ENCODE measurements at regions not wholly inside any gene's neighbourhood (a gene's known extent, or its start where the extent isn't known, plus 50 kb on each side); places are given as distances from the start of the nearest gene placed in this dataset.
"Not testable (repeated sequence)": the region's sequence is repeated elsewhere in the genome, so short reads cannot be mapped to it uniquely, and the experiment has no call there.

DNA sequence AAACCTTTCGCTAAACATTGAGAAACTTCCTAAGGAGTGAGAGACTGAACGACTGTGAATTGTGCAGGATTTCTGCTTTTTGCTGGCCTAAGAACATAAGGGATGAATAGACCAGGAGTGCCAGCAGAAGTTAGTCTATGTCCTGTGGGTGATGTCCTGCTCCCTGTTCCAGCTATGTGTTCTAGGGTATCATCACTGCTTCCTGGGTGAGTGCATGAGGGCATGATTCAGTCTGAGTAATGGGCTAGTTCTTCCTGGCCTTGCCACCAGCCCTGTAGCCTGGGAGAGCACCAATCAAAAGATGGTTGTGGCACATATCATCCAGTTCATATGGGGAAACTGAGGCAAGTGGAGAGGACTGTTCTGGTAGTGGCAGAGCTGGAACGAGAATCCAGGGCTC lies 153.9 kb upstream of the TPM1 start:
- DNase-seq (ENCODE audit: low read depth in 2 of 2): no peak

DNA sequence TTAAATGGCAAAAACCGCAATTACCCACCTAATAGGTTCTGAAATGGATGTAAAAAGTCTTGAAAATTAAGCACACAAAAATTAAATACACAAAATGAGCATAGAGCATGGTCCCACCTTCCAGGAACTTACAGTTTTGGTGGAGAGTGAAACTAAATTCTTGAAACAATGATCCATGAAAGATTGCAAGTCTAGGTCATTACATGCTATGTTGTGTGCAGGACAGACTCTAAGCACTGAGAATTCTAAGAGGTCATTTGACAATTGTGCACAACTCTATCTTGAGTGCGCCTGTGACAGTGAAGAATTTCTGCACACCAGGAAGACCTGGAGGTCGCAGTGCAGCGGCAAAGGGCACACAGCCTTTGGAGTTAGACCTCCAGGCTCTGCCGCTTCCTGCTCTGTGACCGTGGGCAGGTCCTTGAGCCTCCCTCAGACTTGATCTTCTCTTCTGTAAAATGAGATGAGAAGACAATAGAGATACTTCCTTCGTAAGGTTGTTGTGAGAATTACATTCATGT lies 153.3 kb upstream of the TPM1 start:
- no peak for DNase-seq (ENCODE audit: low read depth in 2 of 2)

DNA sequence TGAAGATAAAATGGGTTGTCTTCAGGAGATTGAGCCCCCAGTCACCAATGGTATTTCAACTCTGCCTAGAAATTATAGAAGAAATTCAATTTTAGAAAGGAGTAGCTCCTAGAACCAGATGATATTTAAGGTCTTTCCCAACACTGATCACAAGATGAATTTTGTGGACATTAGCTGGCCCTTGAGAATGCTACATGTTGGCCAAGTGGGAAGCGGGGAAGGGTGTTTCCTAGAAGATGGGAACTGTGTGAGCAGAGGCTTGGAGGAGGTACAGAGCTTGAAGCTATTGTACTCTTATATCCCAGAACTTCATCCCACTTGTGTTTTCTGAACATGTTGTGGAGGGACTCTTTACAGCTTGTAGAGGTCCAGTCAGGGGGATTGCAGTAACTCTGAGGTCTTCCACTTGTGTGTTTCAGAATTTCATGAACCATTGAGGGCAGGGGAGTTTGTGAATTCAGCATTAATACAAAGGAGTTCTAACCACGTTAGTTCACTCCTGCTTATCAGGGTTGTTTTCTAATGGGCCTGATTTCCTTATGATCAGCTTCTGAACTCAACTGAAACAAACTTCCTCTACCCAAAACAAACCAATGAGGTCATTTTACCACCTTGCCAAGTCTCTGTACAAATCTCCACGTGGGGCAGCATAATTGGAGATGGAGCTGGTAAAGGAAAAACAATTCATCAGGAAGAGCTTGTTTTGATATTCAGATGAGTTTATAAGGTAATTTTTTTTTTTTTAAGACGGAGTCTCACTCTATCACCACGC lies 152.6 kb upstream of the TPM1 start:
- DNase-seq (ENCODE audit: low read depth in 2 of 2): no peak

DNA sequence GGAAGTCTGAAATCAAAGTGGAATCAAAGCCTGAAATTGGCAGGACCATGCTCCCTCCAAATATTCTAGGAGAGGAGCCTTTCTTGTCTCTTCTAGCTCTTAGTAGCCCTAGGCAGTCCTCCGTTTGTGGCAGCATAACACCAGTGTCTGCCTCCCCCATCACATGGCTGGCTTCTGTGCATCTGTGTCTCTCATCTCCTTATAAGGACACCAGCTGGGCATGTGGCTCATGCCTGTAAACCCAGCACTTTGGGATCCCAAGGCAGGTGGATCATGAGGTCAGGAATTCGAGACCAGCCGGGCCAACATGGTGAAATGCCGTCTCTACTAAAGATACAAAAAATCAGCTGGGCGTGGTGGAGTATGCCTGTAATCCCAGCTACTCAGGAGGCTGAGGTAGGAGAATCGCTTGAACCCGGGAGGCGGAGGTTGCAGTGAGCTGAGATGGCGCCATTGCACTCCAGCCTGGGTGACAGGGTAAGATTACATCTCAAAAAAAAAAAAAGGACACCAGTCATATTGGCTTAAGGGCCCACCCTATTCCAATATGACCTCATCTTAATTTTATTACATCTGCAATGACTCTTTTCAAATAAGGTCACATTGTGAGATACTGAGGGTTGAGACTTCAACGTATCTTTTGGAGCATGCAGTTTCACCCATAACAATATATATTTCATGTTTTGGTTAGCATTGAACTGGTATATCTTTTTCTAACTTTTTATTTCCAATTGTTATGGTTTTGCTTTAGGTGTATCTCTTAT lies 148.0 kb upstream of the TPM1 start:
- DNase-seq (ENCODE audit: low read depth in 2 of 2): no peak

- DNase-seq (ENCODE audit: low read depth in 2 of 2): no peak
Measured at GRCh38 chr15:62895139-62895866, 147.2 kb upstream of the TPM1 start.

- DNase-seq (ENCODE audit: low read depth in 2 of 2): no peak
Measured at GRCh38 chr15:62895905-62896316, 146.6 kb upstream of the TPM1 start.

GRCh38 chr15:62896380-62896866 lies 146.1 kb upstream of the TPM1 start:
- DNase-seq (ENCODE audit: low read depth in 2 of 2): no peak

DNA sequence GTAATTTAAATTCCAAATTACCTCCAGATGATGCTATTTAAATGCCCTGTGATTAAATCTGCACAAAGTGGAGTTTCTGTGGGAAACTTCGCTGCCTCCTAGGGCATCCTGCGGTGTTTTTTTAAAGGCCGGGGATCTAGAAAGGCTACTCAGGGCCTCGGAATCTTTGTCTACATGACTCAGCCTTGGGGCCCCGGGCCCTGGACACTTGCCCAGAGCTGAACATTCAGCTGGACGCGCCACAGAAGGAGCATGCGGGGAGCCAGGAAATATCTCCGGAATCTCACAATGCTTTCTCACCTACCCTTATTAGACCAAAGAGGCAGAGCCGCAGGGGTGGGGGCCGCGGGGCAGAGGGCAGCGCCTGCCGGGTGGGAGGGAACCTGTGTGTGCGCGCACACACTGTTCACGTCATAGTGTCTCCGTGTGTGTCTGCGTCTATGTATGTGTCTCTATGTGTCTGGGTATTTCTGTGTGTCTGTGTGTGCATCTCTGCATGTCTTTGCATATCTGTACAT lies 145.5 kb upstream of the TPM1 start:
- DNase-seq (ENCODE audit: low read depth in 2 of 2): no peak

DNA sequence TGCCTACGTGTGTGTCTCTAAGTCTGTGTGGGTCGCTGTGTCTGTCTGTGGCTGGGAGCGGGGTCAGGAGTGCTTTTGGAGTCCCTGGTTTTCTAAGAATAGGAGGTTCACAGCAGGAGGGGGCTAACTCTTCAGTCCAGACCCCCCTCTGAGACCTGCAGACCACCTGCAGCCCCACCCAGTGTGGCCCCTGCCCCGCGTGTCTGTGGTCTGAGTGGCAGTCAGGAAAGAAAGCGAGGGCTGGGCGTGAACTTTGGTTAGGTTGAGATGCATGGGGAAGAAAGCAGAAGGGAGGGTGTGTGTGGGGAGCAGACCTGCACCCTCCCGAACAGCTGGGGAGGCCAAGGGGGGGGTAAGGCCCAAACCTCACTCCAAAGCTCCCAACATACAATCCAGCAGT lies 144.9 kb upstream of the TPM1 start:
- DNase-seq (ENCODE audit: low read depth in 2 of 2): no peak

DNA sequence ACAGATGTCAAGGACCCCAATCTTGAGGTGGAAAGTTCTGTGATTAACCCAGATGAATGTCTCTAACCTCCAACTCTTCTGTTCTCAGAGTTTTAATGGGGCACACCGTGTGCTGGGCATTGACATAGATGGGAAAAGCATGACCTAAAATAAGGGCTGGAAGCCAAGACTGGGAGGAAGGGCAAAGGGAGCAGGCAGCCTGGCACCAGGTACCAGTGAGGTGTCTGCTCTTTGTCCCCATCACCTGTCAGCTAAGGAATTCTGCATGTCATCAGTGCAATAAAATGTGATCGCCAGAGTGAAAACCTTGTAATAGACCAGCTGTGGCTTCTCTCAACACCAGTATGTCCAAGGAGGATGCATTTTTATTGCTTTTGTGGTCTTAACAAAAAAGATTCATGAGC lies 143.5 kb upstream of the TPM1 start:
- no peak for DNase-seq (ENCODE audit: low read depth in 2 of 2)

- no peak for DNase-seq (ENCODE audit: low read depth in 2 of 2)
Measured at GRCh38 chr15:62900071-62900802, 142.3 kb upstream of the TPM1 start.

GRCh38 chr15:62901087-62901486 lies 141.5 kb upstream of the TPM1 start:
- DNase-seq (ENCODE audit: low read depth in 2 of 2): no peak

- no peak for DNase-seq (ENCODE audit: low read depth in 2 of 2)
Measured at GRCh38 chr15:62901909-62902546, 140.5 kb upstream of the TPM1 start.

- no peak for DNase-seq (ENCODE audit: low read depth in 2 of 2)
Measured at GRCh38 chr15:62902821-62903220, 139.7 kb upstream of the TPM1 start.

DNA sequence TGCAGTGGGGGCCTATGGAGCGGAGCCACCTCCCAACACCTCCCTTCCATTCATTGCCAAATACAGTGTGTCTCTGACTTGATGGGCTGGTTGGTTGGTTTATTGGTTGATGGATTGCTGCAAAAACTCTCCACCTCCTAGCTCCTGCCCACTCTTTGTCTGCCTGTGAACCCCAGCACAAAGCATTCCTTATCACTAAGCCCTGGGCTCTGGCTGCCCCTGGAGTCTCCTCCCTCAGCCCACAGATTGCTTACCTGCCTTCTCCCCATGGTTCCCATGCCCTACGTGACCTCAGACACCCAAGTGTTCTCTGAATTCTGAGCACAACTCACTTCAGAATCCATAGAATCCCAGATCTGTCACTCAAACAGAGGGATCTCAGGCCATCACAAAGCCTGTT lies 139.1 kb upstream of the TPM1 start:
- no peak for DNase-seq (ENCODE audit: low read depth in 2 of 2)

- DNase-seq (ENCODE audit: low read depth in 2 of 2): no peak
Measured at GRCh38 chr15:62904041-62904910, 138.3 kb upstream of the TPM1 start.

- no peak for DNase-seq (ENCODE audit: low read depth in 2 of 2)
Measured at GRCh38 chr15:62906627-62907026, 135.9 kb upstream of the TPM1 start.

GRCh38 chr15:62907275-62907674 lies 135.3 kb upstream of the TPM1 start:
- DNase-seq (ENCODE audit: low read depth in 2 of 2): no peak

- not testable (repeated sequence) for DNase-seq (ENCODE audit: low read depth in 2 of 2)
Measured at GRCh38 chr15:62908341-62908740, 134.2 kb upstream of the TPM1 start.

DNA sequence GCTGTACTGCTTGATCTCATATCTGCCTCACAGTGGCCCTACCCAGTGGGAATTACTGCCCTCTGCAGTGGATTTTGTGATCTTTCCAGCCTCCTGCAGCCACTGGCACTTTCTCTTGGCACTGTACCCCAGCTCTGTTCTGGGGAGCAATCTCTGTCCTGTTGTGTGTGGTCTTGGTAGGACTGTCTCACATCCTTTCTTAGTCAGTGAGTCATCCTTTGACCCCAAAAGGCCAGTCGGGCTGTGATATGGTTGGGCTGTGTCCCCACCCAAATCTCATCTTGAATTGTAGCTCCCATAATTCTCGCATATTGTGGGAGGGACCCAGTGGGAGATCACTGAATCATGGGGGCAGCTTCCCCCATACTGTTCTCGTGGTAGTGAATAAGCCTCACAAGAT lies 133.3 kb upstream of the TPM1 start:
- DNase-seq (ENCODE audit: low read depth in 2 of 2): no peak

All from stimulated activated CD4-positive, alpha-beta T cell treated with anti-CD3 and anti-CD28 coated beads, Interleukin-4, amount 100 ng/mL, for 48 hours (primary cell).